ENCODE measurements at regions not wholly inside any gene's neighbourhood (a gene's known extent, or its start where the extent isn't known, plus 50 kb on each side); places are given as distances from the start of the nearest gene placed in this dataset.

DNA sequence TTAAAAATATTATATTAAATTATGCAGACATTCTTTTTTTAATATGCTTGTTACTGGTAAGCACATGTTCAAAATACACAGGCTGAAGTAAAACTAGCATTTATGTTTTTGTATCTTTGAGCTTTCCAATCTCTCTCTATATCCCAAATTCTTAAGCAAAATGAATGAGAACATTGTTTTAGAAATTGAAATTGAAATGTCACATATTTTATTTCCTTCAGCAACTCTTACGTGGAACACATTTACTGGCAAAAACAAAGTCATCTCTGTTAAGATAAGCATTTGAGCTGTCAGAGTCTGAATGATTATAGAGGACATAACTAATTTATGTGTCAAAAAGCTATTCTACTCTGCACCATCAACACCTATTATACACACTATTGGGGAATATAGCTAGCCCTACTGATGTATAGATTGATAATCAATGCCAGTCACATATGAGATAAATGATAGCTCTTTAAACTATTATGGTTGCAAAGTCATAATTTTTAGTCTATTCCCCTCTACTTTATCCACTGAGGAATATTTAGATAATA, 535.4 kb upstream of the BCHE start:
- H3K4me3 ChIP-seq (ENCODE audit: low read length): no peak overlapping the region
- no peak overlapping the region for H3K27ac ChIP-seq (ENCODE audit: low read length)
- no peak overlapping the region for H3K9ac ChIP-seq (ENCODE audit: low read length)
- no peaks in the 10 kb centered on the region for H3K4me1 ChIP-seq (ENCODE audit: control insufficient read depth, low read depth, low read length)
- H3K27me3 ChIP-seq (ENCODE audit: control insufficient read depth, insufficient read depth, low read length): no peaks in the 10 kb centered on the region
- H3K36me3 ChIP-seq (ENCODE audit: control insufficient read depth, low read depth, low read length): no peaks in the 10 kb centered on the region
- no peaks in the 10 kb centered on the region for H3K9me3 ChIP-seq (ENCODE audit: control insufficient read depth, low read depth, low read length)

DNA sequence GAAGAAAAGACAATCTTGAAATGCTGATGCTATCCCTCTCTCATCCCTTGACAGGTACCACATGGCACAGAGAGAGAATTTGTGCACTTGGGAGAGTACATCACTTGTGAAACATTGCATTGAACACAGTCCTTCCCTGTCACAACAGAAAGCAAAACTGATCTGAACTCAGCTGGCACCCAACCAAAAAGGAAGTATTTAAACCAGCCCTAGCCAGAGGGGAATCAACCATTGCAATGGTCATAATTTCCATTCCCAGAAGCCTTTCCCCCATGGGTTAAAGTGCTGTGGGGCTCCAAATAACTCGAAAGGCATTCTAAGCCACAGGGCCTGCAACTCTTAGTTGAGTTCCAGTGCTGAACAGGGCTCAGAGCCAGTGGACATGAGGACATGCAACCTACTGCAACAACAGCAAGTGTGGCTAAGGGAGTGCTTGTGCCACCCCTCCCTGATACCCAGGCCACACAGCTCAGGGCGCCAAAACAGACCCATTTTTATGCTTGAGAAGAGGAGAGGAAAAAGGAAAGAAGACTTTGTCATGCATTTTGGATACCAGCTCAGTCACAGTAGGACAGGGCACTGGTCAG, 530.8 kb upstream of the BCHE start:
- Histone ChIP-seq H3K27ac (ENCODE audit: low read length) (no peak overlapping the region), H3K36me3 (ENCODE audit: control insufficient read depth, low read depth, low read length) (no peaks in the 10 kb centered on the region), H3K27me3 (ENCODE audit: control insufficient read depth, insufficient read depth, low read length) (no peaks in the 10 kb centered on the region), H3K9ac (ENCODE audit: low read length) (no peak overlapping the region), H3K4me3 (ENCODE audit: low read length) (no peak overlapping the region), H3K9me3 (ENCODE audit: control insufficient read depth, low read depth, low read length) (no peaks in the 10 kb centered on the region), H3K4me1 (ENCODE audit: control insufficient read depth, low read depth, low read length) (no peaks in the 10 kb centered on the region)

DNA sequence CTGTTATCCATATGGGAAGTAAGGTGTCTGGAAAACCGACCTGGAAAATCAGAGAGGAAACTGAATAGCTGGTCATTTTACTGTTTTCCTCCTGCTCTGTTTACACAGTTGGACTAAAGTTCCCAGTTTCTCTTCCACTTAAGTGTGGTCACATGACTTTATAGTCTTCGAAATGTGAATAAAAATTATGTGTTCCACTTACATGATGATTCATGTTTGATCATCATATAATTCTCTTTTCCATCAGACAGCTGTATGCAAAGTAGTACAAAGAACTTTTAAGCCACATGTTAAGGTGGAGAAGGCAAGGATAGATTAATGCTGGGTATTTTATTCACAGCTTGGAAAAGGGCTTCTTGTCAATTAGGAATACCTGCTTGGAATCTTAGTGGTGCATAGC, 525.5 kb upstream of the BCHE start:
- H3K36me3 ChIP-seq (ENCODE audit: control insufficient read depth, low read depth, low read length): no peaks in the 10 kb centered on the region
- H3K27me3 ChIP-seq (ENCODE audit: control insufficient read depth, insufficient read depth, low read length): no peaks in the 10 kb centered on the region
- H3K9me3 ChIP-seq (ENCODE audit: control insufficient read depth, low read depth, low read length): no peaks in the 10 kb centered on the region
- H3K9ac ChIP-seq (ENCODE audit: low read length): no peak overlapping the region
- H3K4me1 ChIP-seq (ENCODE audit: control insufficient read depth, low read depth, low read length): no peaks in the 10 kb centered on the region
- H3K4me3 ChIP-seq (ENCODE audit: low read length): no peak overlapping the region
- H3K27ac ChIP-seq (ENCODE audit: low read length): no peak overlapping the region

DNA sequence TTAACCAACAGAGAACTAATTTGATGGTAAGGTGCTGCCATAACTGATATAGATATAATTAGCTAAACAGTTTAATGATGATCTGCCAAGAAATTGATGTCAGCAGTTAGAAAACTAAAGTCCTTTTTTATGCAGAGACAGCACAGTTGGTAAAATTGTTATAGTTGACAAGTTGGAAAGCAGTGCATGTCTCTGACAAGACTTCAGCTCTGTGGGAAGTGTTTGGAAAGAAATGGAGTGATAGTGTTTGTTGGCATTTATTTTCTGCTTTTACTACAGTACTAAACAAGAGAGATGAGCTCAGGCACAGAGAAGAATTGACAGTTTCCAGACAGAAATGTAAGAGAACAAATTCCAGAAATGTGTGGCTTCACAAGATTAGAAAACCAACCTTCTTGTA, 523.5 kb upstream of the BCHE start:
- Histone ChIP-seq H3K27ac (ENCODE audit: low read length) (no peak overlapping the region), H3K4me1 (ENCODE audit: control insufficient read depth, low read depth, low read length) (no peaks in the 10 kb centered on the region)

DNA sequence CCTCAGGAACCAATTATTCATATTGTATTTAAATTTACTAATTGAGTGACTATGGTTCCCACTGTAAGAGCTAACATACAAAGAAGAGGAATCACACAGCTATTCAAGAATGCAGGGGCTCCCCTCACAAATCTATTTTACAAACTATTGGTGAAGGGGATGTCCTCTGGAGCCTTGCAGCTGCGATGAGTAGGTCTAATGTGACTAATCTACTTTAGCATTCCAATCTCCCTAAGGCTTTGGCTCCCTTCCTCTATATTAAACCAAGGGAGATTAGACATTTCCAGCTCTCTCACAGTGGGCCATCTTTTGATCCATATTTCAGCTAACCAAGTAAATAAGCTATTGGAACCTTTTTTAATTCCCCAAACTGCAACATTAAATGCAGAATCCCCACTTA, 514.2 kb upstream of the BCHE start:
- Histone ChIP-seq H3K27me3 (ENCODE audit: control insufficient read depth, insufficient read depth, low read length) (no peaks in the 10 kb centered on the region), H3K9me3 (ENCODE audit: control insufficient read depth, low read depth, low read length) (no peaks in the 10 kb centered on the region), H3K9ac (ENCODE audit: low read length) (no peak overlapping the region), H3K36me3 (ENCODE audit: control insufficient read depth, low read depth, low read length) (no peaks in the 10 kb centered on the region), H3K4me1 (ENCODE audit: control insufficient read depth, low read depth, low read length) (no peaks in the 10 kb centered on the region), H3K4me3 (ENCODE audit: low read length) (no peak overlapping the region), H3K27ac (ENCODE audit: low read length) (no peak overlapping the region)

More for the DNA sequence above, 523.5 kb upstream of the BCHE start:
- Histone ChIP-seq H3K9ac (ENCODE audit: low read length) (no peak overlapping the region), H3K9me3 (ENCODE audit: control insufficient read depth, low read depth, low read length) (no peaks in the 10 kb centered on the region), H3K4me3 (ENCODE audit: low read length) (no peak overlapping the region), H3K36me3 (ENCODE audit: control insufficient read depth, low read depth, low read length) (no peaks in the 10 kb centered on the region), H3K27me3 (ENCODE audit: control insufficient read depth, insufficient read depth, low read length) (no peaks in the 10 kb centered on the region)

DNA sequence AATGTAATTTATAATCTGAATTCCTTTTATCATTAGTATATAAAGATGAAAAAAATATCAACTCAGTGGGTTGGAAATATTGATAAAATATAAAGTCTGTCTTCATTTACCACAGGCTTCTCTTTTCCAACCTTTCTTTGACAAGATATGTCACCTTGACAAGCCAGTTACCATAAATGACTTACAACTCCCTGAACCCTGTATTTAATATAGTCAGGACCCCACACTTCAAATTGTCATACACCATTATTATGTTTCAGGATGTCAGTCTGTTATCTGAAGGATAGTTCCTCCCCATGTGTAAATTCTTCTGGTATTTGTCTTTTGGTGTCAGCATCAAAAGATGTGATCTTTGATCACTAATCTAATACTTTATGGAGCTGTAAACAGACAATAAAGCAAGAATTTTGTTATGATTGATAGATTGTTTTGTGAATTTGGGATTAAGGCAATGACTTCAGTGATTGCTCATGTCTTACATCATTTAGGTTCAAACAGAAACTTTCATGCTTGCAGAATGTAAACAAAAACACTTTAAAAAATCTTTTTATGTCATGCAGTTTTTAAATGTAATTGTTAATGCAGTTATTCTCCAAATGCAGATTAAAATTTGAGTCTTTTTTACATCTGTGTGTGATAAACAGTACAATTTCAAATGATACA, 503.5 kb upstream of the BCHE start:
- Histone ChIP-seq H3K4me1 (ENCODE audit: control insufficient read depth, low read depth, low read length) (no peaks in the 10 kb centered on the region), H3K27ac (ENCODE audit: low read length) (no peak overlapping the region), H3K4me3 (ENCODE audit: low read length) (no peak overlapping the region), H3K27me3 (ENCODE audit: control insufficient read depth, insufficient read depth, low read length) (no peaks in the 10 kb centered on the region), H3K9me3 (ENCODE audit: control insufficient read depth, low read depth, low read length) (no peaks in the 10 kb centered on the region), H3K36me3 (ENCODE audit: control insufficient read depth, low read depth, low read length) (no peaks in the 10 kb centered on the region), H3K9ac (ENCODE audit: low read length) (no peak overlapping the region)

DNA sequence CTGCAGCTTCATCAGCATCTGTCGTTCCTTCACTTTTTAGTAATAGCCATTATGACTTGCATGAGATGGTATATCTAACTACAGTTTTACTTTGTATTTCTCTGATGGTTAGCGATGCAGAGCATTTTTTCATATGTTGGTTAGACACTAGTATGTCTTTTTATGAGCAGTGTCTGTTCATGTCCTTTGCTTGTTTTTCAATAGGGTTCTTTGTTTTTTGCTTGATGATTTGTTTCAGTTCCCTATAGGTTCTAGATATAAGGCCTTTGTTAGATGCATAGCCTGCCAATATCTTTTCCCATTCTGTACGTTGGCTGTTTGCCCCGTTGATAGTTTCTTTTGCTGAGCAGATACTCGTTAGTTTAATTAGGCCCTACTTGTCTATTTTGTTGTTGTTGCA, 487.2 kb upstream of the BCHE start:
- H3K4me1 ChIP-seq (ENCODE audit: control insufficient read depth, low read depth, low read length): no peaks in the 10 kb centered on the region
- no peak overlapping the region for H3K27ac ChIP-seq (ENCODE audit: low read length)
- H3K4me3 ChIP-seq (ENCODE audit: low read length): no peak overlapping the region
- H3K27me3 ChIP-seq (ENCODE audit: control insufficient read depth, insufficient read depth, low read length): no peaks in the 10 kb centered on the region
- no peaks in the 10 kb centered on the region for H3K36me3 ChIP-seq (ENCODE audit: control insufficient read depth, low read depth, low read length)
- H3K9ac ChIP-seq (ENCODE audit: low read length): no peak overlapping the region
- H3K9me3 ChIP-seq (ENCODE audit: control insufficient read depth, low read depth, low read length): no peaks in the 10 kb centered on the region

DNA sequence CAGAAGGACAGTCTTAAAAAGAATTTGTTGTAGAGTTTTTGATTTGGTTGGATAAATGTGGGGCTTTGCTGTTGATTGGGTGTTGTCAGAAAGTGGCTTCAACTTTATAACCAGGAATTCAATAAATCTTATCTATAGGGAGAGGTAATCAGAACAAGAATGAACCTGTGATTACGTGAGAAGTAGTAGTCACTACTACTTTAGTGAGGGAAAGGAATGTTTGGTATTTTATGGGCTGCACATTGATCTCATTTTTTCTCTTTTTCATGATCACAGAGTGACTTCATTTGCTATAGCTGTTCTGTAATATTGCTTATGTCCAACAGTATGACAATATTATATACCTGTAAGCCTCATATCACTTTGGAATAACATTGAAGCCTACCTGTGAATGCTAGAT, 485.2 kb upstream of the BCHE start:
- H3K9ac ChIP-seq (ENCODE audit: low read length): no peak overlapping the region
- H3K27ac ChIP-seq (ENCODE audit: low read length): no peak overlapping the region
- no peak overlapping the region for H3K4me3 ChIP-seq (ENCODE audit: low read length)
- H3K9me3 ChIP-seq (ENCODE audit: control insufficient read depth, low read depth, low read length): no peaks in the 10 kb centered on the region
- no peaks in the 10 kb centered on the region for H3K36me3 ChIP-seq (ENCODE audit: control insufficient read depth, low read depth, low read length)
- H3K27me3 ChIP-seq (ENCODE audit: control insufficient read depth, insufficient read depth, low read length): no peaks in the 10 kb centered on the region
- no peaks in the 10 kb centered on the region for H3K4me1 ChIP-seq (ENCODE audit: control insufficient read depth, low read depth, low read length)

DNA sequence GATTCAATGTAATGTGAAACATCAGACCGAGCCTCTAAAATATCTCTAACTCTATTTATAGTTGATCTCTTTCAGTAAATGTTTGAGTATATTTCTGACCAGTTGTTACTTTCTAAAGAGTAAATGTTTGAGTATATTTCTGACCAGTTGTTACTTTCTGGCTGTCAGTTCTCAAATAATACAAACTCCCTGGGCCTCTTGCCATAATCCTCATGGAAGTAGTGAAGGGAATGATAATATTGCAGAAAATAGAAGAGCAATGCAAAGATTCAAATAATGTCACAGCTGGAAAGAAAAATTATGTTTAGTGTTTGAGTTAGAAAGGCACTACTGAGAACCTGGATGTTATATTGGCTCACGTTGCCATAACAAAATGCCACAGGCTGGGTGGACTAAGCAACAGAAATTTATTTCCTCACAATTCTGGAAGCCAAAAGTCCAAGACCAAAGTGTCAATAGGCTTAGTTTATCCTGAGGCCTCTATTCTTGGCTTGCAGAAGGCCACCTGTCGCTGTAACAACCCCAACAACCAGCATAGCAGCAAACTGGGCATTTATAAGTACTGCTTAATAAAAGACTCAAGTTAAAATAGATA, 470.6 kb upstream of the BCHE start:
- no peaks in the 10 kb centered on the region for H3K36me3 ChIP-seq (ENCODE audit: control insufficient read depth, low read depth, low read length)

DNA sequence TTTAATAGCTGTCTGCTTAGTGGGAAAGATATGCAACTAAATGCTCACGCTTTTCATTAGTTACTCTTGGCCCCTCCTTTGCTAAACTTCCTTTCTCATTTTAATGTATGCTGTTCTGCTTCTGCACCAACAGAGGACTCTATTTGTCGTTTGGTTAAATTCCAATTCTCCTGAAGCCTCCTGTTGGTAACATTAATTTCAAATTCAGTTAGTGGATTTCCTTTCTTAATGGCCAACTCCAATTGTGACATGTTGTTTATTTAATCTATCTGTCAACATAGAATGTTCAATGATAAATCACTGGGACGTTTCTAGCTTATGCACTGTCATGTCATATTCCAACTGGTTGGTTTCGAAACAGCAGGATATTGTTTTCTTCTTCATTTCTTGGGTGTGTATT, 467.4 kb upstream of the BCHE start:
- no peaks in the 10 kb centered on the region for H3K9me3 ChIP-seq (ENCODE audit: control insufficient read depth, low read depth, low read length)
- no peak overlapping the region for H3K9ac ChIP-seq (ENCODE audit: low read length)
- H3K4me1 ChIP-seq (ENCODE audit: control insufficient read depth, low read depth, low read length): peaks cover 6% of the 10 kb centered on the region

More for the DNA sequence above, 470.6 kb upstream of the BCHE start:
- no peaks in the 10 kb centered on the region for H3K9me3 ChIP-seq (ENCODE audit: control insufficient read depth, low read depth, low read length)
- no peak overlapping the region for H3K27ac ChIP-seq (ENCODE audit: low read length)
- H3K27me3 ChIP-seq (ENCODE audit: control insufficient read depth, insufficient read depth, low read length): no peaks in the 10 kb centered on the region
- H3K4me1 ChIP-seq (ENCODE audit: control insufficient read depth, low read depth, low read length): peaks cover 6% of the 10 kb centered on the region
- H3K9ac ChIP-seq (ENCODE audit: low read length): no peak overlapping the region
- no peak overlapping the region for H3K4me3 ChIP-seq (ENCODE audit: low read length)

DNA sequence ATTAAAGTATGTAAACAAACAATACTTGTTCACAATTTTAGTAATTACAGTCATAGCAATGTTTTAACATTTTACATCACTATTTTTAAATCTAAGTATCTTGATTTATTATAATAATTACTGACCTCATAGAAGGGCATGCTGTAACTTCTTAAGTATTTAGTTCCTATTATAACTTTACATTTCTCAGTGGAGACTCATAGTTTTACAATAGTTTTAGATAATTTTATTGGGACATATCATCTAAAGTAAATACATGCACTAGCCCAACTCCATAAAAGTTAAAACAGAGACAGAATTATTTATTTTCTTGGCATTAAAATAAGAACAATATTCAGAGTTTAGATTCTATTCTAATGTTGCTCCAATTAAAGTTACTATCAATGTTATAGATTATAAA, 466.5 kb upstream of the BCHE start:
- no peaks in the 10 kb centered on the region for H3K27me3 ChIP-seq (ENCODE audit: control insufficient read depth, insufficient read depth, low read length)
- no peak overlapping the region for H3K27ac ChIP-seq (ENCODE audit: low read length)
- no peaks in the 10 kb centered on the region for H3K36me3 ChIP-seq (ENCODE audit: control insufficient read depth, low read depth, low read length)
- H3K9ac ChIP-seq (ENCODE audit: low read length): no peak overlapping the region
- peaks cover 6% of the 10 kb centered on the region for H3K4me1 ChIP-seq (ENCODE audit: control insufficient read depth, low read depth, low read length)
- H3K9me3 ChIP-seq (ENCODE audit: control insufficient read depth, low read depth, low read length): no peaks in the 10 kb centered on the region
- H3K4me3 ChIP-seq (ENCODE audit: low read length): no peak overlapping the region

More for the DNA sequence above, 467.4 kb upstream of the BCHE start:
- Histone ChIP-seq H3K27ac (ENCODE audit: low read length) (no peak overlapping the region), H3K27me3 (ENCODE audit: control insufficient read depth, insufficient read depth, low read length) (no peaks in the 10 kb centered on the region), H3K4me3 (ENCODE audit: low read length) (no peak overlapping the region), H3K36me3 (ENCODE audit: control insufficient read depth, low read depth, low read length) (no peaks in the 10 kb centered on the region)

DNA sequence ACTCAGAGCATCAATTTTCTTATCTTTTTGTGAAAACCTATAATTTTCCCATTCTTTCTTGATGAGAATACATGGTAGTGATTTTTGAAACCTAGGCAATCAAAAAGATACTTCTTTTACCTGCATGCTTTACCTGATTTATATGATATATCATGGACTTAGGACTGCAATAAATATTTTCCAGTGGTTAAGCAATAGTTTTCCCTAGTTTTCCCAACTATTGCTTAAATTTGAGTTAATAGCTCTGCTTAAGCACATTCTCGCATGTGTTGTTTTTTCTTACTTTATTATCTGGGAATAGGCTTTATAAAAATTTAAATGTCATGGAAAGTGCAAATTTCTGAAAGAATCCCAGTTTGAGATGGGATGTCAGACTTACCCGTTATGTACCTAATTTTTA, 465.1 kb upstream of the BCHE start:
- no peak overlapping the region for H3K27ac ChIP-seq (ENCODE audit: low read length)
- H3K27me3 ChIP-seq (ENCODE audit: control insufficient read depth, insufficient read depth, low read length): no peaks in the 10 kb centered on the region
- no peaks in the 10 kb centered on the region for H3K36me3 ChIP-seq (ENCODE audit: control insufficient read depth, low read depth, low read length)
- H3K9ac ChIP-seq (ENCODE audit: low read length): no peak overlapping the region
- no peaks in the 10 kb centered on the region for H3K9me3 ChIP-seq (ENCODE audit: control insufficient read depth, low read depth, low read length)
- peaks cover 9% of the 10 kb centered on the region for H3K4me1 ChIP-seq (ENCODE audit: control insufficient read depth, low read depth, low read length)
- H3K4me3 ChIP-seq (ENCODE audit: low read length): no peak overlapping the region

All from iPS-18a (cell line).